A673 (cell line): ENCODE measurements at regions not wholly inside any gene's neighbourhood (a gene's known extent, or its start where the extent isn't known, plus 50 kb on each side); places are given as distances from the start of the nearest gene placed in this dataset.
"Not testable (repeated sequence)": the region's sequence is repeated elsewhere in the genome, so short reads cannot be mapped to it uniquely, and the experiment has no call there.

Experiments used
- BruUV-seq: library from RNA; stranded (reverse); fragments of 400-500 nt; replicated peaks from 2 replicates; lab custom pipeline; 2021; lab: Mats Ljungman, UMichigan
- CTCF ChIA-PET: fragments of 300-600 bp; sonication (Branson Sonifier 250); formaldehyde crosslinking; loops from one replicate; lab custom pipeline; 2022; ENCODE audit warnings: antibody characterized with exemption; lab: Charles Lee
- POLR2A ChIA-PET: fragments of 300-600 bp; sonication (Branson Sonifier 250); formaldehyde crosslinking; loops from one replicate; lab custom pipeline; 2022; ENCODE audit warnings: antibody characterized with exemption; ENCODE audit not compliant: low non-redundant PET; lab: Charles Lee
- DNase-seq: peaks from one replicate; pipeline ENCODE4 v3.0.0-alpha.2; 2015; ENCODE audit warnings: low spot score
- H3K27ac ChIP-seq: fragments of 200-600 bp; sonication (generic); 2 replicates; pipeline ENCODE4 v1.5.1; 2016; ENCODE audit warnings: mixed run types, low read depth, mild to moderate bottlenecking, mixed read lengths, antibody characterized with exemption, low read length; ENCODE audit not compliant: poor library complexity, severe bottlenecking
- H3K27me3 ChIP-seq: fragments of 200-600 bp; sonication (generic); replicated peaks from 2 replicates; pipeline ENCODE4 v1.6.1; 2017; ENCODE audit warnings: mixed run types, low read depth, mild to moderate bottlenecking, mixed read lengths, antibody characterized with exemption, low read length; ENCODE audit not compliant: insufficient read depth, poor library complexity
- H3K36me3 ChIP-seq: fragments of 200-600 bp; sonication (generic); 2 replicates; pipeline ENCODE4 v1.6.1; 2016; ENCODE audit warnings: mixed run types, mild to moderate bottlenecking, mixed read lengths, antibody characterized with exemption, low read length; ENCODE audit not compliant: insufficient read depth, poor library complexity, severe bottlenecking
- H3K4me1 ChIP-seq: fragments of 200-600 bp; sonication (generic); 2 replicates; pipeline ENCODE4 v1.6.1; 2017; ENCODE audit warnings: mixed run types, mild to moderate bottlenecking, mixed read lengths, antibody characterized with exemption, low read length; ENCODE audit not compliant: insufficient read depth, poor library complexity, severe bottlenecking
- H3K4me3 ChIP-seq: fragments of 200-600 bp; sonication (generic); 2 replicates; pipeline ENCODE4 v1.5.1; 2016; ENCODE audit warnings: low read depth, mixed run types, mild to moderate bottlenecking, mixed read lengths, low read length; ENCODE audit not compliant: poor library complexity, severe bottlenecking
- H3K9me3 ChIP-seq: fragments of 200-600 bp; sonication (generic); 2 replicates; pipeline ENCODE4 v1.6.1; 2016; ENCODE audit warnings: mixed run types, low read depth, mild to moderate bottlenecking, mixed read lengths, antibody characterized with exemption, low read length; ENCODE audit not compliant: poor library complexity, severe bottlenecking
- EZH2 ChIP-seq: fragments of 200-600 bp; sonication (generic); IDR thresholded peaks from 2 replicates; pipeline ENCODE4 v1.6.1; 2017; ENCODE audit warnings: borderline replicate concordance, low read depth, mild to moderate bottlenecking, mixed read lengths, antibody characterized with exemption, low read length; ENCODE audit not compliant: poor library complexity, severe bottlenecking
- intact Hi-C: fragments of 100-400 bp; cut with micrococcal nuclease; formaldehyde crosslinking; loops from one replicate; pipeline ENCODE4 v1.10.0; 2022; ENCODE audit not compliant: unreplicated experiment
- TF ChIP-seq, protein P1 (sequence below): fragments of 300-800, 200-600 bp; sonication (generic); conservative IDR thresholded peaks from 2 replicates; pipeline ENCODE4 v1.5.1; 2017; ENCODE audit warnings: low read depth, mild to moderate bottlenecking, antibody characterized with exemption, low read length, moderate library complexity, mixed read lengths

DNA sequence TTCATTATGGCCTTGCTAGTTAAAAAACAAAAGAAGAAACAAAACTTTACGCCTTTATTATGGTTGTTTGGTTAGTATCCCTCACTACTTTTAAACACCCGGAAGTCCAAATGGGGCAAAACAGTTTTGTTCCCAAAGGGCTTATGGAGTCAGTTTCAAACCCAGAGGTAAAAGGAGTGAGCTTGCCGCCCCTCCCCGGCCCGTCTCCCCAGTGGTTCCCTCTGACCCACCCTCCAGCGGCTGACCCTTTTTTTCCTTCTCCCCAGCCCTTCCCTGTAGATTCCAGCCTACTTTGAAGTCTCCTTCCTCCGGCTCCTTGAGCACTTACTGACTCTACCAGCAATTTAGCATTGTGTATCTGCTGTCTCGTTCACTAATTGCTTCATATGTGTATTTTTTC lies 209.2 kb downstream of the ICOS start:
- peaks cover 3% of the 10 kb centered on the region for H3K4me1 ChIP-seq
- H3K9me3 ChIP-seq, result no peaks in the 10 kb centered on the region
- DNase-seq, result no peak
- H3K36me3 ChIP-seq, result no peaks in the 10 kb centered on the region
- TF ChIP-seq EZH2, result no peak
- TF ChIP-seq, protein P1, sequence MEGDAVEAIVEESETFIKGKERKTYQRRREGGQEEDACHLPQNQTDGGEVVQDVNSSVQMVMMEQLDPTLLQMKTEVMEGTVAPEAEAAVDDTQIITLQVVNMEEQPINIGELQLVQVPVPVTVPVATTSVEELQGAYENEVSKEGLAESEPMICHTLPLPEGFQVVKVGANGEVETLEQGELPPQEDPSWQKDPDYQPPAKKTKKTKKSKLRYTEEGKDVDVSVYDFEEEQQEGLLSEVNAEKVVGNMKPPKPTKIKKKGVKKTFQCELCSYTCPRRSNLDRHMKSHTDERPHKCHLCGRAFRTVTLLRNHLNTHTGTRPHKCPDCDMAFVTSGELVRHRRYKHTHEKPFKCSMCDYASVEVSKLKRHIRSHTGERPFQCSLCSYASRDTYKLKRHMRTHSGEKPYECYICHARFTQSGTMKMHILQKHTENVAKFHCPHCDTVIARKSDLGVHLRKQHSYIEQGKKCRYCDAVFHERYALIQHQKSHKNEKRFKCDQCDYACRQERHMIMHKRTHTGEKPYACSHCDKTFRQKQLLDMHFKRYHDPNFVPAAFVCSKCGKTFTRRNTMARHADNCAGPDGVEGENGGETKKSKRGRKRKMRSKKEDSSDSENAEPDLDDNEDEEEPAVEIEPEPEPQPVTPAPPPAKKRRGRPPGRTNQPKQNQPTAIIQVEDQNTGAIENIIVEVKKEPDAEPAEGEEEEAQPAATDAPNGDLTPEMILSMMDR, result no peak
- ChIA-PET POLR2A (no interaction called here), CTCF (interaction anchor here (0.5 to 1.0 kb wide), 10 partner anchors 9 to 1780 kb away, joined by 3 to 6 read pairs (median 4); no protein-coding TSS in a partner anchor)
- H3K27me3 ChIP-seq, result no peaks in the 10 kb centered on the region
- H3K27ac ChIP-seq, result peak overlapping the region; percentile 55
- intact Hi-C loops, result loop anchor here (2.0 to 10.0 kb wide), 8 partner anchors 115 to 1802 kb away; no protein-coding TSS in a partner anchor
- peak overlapping the region; percentile 35 for H3K4me3 ChIP-seq
- TSS peak; percentile 75 for BruUV-seq

DNA sequence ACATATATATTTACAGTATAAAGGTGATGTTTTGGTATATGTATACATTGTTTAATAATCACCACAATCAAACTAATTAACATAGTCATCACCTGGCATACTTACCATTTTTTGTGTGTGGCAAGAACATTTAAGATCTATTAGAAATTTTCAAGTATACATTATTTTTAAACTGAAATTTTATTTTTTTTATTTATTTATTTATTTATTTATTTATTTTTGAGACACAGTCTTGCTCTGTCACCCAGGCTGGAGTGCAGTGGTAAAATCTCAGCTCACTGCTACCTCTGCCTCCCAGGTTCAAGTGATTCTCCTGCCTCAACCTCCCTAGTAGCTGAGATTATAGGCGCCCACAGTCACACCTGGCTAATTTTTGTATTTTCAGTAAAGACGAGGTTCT lies 210.5 kb downstream of the ICOS start:
- POLR2A ChIA-PET, BruUV-seq, H3K4me3 ChIP-seq, H3K36me3 ChIP-seq, H3K27ac ChIP-seq, H3K9me3 ChIP-seq, H3K4me1 ChIP-seq, DNase-seq, CTCF ChIA-PET, H3K27me3 ChIP-seq: not testable (repeated sequence)
- intact Hi-C loops, result loop anchor here (5.0 to 10.0 kb wide), 5 partner anchors 122 to 1800 kb away; no protein-coding TSS in a partner anchor

DNA sequence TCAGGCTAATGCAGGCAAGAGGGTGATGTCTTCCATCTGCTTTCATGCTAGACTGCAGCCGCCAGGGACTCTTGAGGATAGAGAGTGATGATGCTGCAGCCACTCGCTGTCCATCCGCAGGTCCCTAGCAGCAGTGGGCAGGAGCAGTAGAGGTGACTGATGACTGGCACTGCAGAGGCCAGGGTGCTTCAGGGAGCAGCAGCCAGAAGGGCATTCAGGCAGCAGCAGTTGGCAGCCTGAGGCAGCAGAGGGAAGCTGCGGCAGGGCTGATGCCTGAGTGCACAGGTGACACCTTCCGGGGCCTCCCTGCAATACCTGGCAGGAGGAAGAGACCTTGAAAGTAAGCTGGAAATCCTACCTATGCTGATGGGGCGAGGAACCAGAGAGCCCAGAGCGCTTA lies 214.2 kb downstream of the ICOS start:
- no peak for DNase-seq
- CTCF ChIA-PET, result no interaction called here

DNA sequence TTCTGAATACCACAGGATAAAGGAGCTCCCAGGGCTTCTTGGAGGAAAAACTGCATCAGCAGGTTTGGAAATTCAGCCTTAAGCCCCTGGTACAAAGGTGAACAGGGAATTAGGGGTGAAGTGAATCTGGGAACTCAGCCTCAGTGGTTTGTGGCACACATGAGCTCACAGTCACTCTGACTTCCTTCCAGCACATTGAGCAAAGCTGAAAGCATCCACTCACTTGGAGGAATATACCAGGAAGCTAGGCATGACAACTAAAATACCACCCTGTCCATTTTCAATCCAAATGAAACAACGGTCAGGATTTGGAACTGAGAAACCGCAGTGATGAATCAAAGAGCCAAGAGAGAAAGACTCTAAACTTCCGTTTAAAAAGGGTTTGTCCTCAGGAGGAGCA lies 216.1 kb downstream of the ICOS start:
- no peak for DNase-seq
- no peaks in the 10 kb centered on the region for H3K36me3 ChIP-seq
- TF ChIP-seq, protein P1, result no peak
- no peak for TF ChIP-seq EZH2
- no peak overlapping the region for H3K27ac ChIP-seq
- intact Hi-C loops, result no loop called here
- no peak overlapping the region for H3K4me3 ChIP-seq
- ChIA-PET CTCF (no interaction called here), POLR2A (no interaction called here)
- H3K27me3 ChIP-seq, result no peaks in the 10 kb centered on the region
- H3K4me1 ChIP-seq, result no peaks in the 10 kb centered on the region
- H3K9me3 ChIP-seq, result peaks cover 2% of the 10 kb centered on the region
- BruUV-seq, result no TSS peak

More for the DNA sequence above, 214.2 kb downstream of the ICOS start:
- intact Hi-C loops, result no loop called here
- no peak for TF ChIP-seq EZH2
- TF ChIP-seq, protein P1, result no peak
- no TSS peak for BruUV-seq
- H3K9me3 ChIP-seq, result no peaks in the 10 kb centered on the region
- POLR2A ChIA-PET, result no interaction called here
- peaks cover 3% of the 10 kb centered on the region for H3K4me1 ChIP-seq
- H3K36me3 ChIP-seq, result no peaks in the 10 kb centered on the region
- H3K27me3 ChIP-seq, result no peaks in the 10 kb centered on the region
- no peak overlapping the region for H3K27ac ChIP-seq
- H3K4me3 ChIP-seq, result no peak overlapping the region
